Spleen (tissue), 7 donors: ENCODE measurements at regions not wholly inside any gene's neighbourhood (a gene's known extent, or its start where the extent isn't known, plus 50 kb on each side); places are given as distances from the start of the nearest gene placed in this dataset.

Source experiments
- CTCF ChIP-seq, 11 experiments: fragments of 200-600 bp in 7 of 11; fragments of 450-650 bp in 4 of 11; sonication (generic) in 4 of 11; IDR thresholded peaks in 8 of 11; conservative IDR thresholded peaks in 3 of 11; 1 replicate in 7 of 11; 2 replicates in 4 of 11; pipeline versions ENCODE4 v1.4.0 to v1.8.0; 2016 to 2021; ENCODE audit warnings: antibody characterized with exemption in 11 of 11, inconsistent platforms in 4 of 11, mild to moderate bottlenecking in 1 of 11
- POLR2A ChIP-seq, 3 donors: fragments of 450-650 bp; IDR thresholded peaks; one replicate each; pipeline ENCODE4 v1.5.1; 2017; ENCODE audit warnings: antibody characterized with exemption in 3 of 3, mild to moderate bottlenecking in 1 of 3
- POLR2AphosphoS5 ChIP-seq, 3 donors: sonication (generic); formaldehyde crosslinking; IDR thresholded peaks; one replicate each; pipeline ENCODE4 v1.5.1; 2017; ENCODE audit warnings: antibody characterized with exemption in 3 of 3
- donor health status: DM: no; HTN: no; CAD: no; lungs with moderate emphysema.
- donor health status: DM: no; HTN: no; CAD: no.
- donor health status: DM: no; HTN: no; CAD: no.

DNA sequence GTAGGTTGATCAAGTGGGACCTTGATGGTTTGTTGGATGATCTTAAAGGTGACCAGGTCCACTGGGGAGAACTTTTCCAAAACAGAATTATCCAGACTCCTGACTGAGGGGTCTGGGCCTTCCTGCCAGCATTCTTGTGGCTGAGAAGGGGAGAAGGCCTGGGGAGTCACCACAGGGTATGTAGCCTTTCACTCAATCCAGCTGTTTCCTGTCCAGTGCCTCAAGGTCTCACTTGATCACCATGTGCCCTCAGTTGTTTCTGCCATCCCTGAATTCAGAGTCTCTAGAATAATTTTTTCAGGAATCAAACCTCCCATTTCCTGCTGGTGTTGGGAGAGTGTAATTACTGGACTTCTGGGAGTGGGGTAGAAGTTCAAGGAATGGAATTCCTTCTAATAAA, 54.4 kb upstream of the TANC1 start:
- TF ChIP-seq CTCF (IDR thresholded peaks at IDR 0.05 in 8 of 11, conservative IDR thresholded peaks at IDR 0.05 in 3 of 11), result no peak
- TF ChIP-seq POLR2A (IDR thresholded peaks at IDR 0.05), result no peak
- no peak for TF ChIP-seq POLR2AphosphoS5 (IDR thresholded peaks at IDR 0.05)
